ENCODE measurements at regions not wholly inside any gene's neighbourhood (a gene's known extent, or its start where the extent isn't known, plus 50 kb on each side); places are given as distances from the start of the nearest gene placed in this dataset.

DNA sequence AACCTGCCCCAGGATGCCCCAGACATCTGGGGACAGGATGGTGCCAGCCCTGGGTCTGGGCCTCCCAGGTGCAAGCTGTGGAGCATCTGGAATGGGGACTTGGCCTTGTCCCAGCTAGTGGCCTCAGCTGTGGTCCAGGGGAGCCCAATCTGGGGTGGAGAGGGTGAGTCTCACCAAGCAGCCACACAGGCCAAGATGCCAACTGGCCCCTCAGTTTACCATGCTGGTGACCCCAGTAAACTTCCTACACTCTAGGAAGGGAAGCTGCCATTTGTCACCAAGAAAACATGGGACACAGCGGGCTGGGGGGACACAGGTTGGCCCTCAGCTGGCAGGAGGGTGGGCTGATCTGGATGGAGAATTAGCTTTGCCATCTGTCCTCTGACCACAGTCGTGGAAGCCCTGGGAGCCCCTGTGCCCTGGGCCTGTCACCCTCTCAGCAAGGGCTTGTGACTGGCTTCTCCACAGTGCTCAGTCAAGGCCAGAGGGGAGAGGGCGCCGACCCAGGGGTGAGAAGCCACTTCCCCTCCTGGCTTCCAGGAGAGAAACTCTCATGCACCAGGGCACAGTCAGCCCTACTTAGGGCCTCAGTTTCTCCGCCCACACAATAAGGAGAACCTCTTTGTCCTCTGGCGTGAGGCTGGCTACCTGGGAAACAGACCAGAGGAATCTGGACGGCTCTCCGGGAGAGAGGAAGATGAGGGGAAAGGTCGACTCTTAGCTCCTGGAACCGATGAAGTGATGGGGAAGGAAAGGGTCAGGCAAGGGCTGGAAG lies 126.4 kb upstream of the SMURF2 start:
- Histone ChIP-seq H4K12ac (ENCODE audit: low read depth, low read length) (no peak overlapping the region), H3K4me2 (ENCODE audit: low read length) (no peak overlapping the region), H3K36me3 (ENCODE audit: control insufficient read depth in 1 of 2, insufficient read depth in 2 of 2, low read length in 2 of 2) (peaks cover 23% of the 10 kb centered on the region in 2 experiments), H3K9ac (ENCODE audit: low read length) (no peak overlapping the region), H4K8ac (ENCODE audit: low read depth, low read length) (no peak overlapping the region), H3K4me1 (ENCODE audit: control insufficient read depth in 1 of 2, insufficient read depth in 2 of 2, low read length in 2 of 2) (peaks cover 0 to 3% of the 10 kb centered on the region in 2 experiments), H2AFZ (ENCODE audit: insufficient read depth, low read length, poor library complexity) (no peak overlapping the region), H3K9me3 (ENCODE audit: insufficient read depth, low read depth, low read length) (no peaks in the 10 kb centered on the region), H2AK5ac (ENCODE audit: low read length) (no peak overlapping the region), H3K79me1 (ENCODE audit: low read length) (no peaks in the 10 kb centered on the region), H3K14ac (ENCODE audit: low read length) (no peak overlapping the region), H3K4ac (ENCODE audit: low read depth, low read length) (no peak overlapping the region), H4K91ac (ENCODE audit: low read depth, low read length) (no peak overlapping the region), H2BK5ac (ENCODE audit: low read depth, low read length, poor library complexity) (no peak overlapping the region), H3K27ac (ENCODE audit: low read depth, low read length) (no peak overlapping the region), H3K23ac (ENCODE audit: low read length) (no peak overlapping the region), H2BK120ac (ENCODE audit: insufficient read depth, low read length, poor library complexity) (no peak overlapping the region), H2BK12ac (ENCODE audit: low read length) (no peak overlapping the region), H3K4me3 (ENCODE audit: low read depth, low read length) (no peak overlapping the region), H3K27me3 (ENCODE audit: insufficient read depth, low read length) (no peaks in the 10 kb centered on the region), H3K18ac (ENCODE audit: low read length) (no peak overlapping the region), H3K79me2 (ENCODE audit: control insufficient read depth, insufficient read depth, low read length, poor library complexity) (no peaks in the 10 kb centered on the region)
- no peak for DNase-seq
- WGBS (ENCODE audit: extremely low coverage, insufficient coverage, insufficient read length): no CpG with 5 or more reads among the region's 10 CpGs

- Histone ChIP-seq H3K79me1 (ENCODE audit: low read length) (no peaks in the 10 kb centered on the region), H2BK5ac (ENCODE audit: low read depth, low read length, poor library complexity) (no peak overlapping the region), H2BK12ac (ENCODE audit: low read length) (no peak overlapping the region), H4K12ac (ENCODE audit: low read depth, low read length) (no peak overlapping the region), H3K9me3 (ENCODE audit: insufficient read depth, low read depth, low read length) (no peaks in the 10 kb centered on the region), H3K9ac (ENCODE audit: low read length) (no peak overlapping the region), H3K18ac (ENCODE audit: low read length) (no peak overlapping the region), H2AK5ac (ENCODE audit: low read length) (peak overlapping the region; percentile 19), H2BK120ac (ENCODE audit: insufficient read depth, low read length, poor library complexity) (no peak overlapping the region), H4K8ac (ENCODE audit: low read depth, low read length) (no peak overlapping the region), H3K79me2 (ENCODE audit: control insufficient read depth, insufficient read depth, low read length, poor library complexity) (no peaks in the 10 kb centered on the region), H4K91ac (ENCODE audit: low read depth, low read length) (no peak overlapping the region), H3K36me3 (ENCODE audit: control insufficient read depth in 1 of 2, insufficient read depth in 2 of 2, low read length in 2 of 2) (peaks cover 23% of the 10 kb centered on the region in 2 experiments), H3K4me1 (ENCODE audit: control insufficient read depth in 1 of 2, insufficient read depth in 2 of 2, low read length in 2 of 2) (peaks cover 0 to 3% of the 10 kb centered on the region in 2 experiments), H3K4me2 (ENCODE audit: low read length) (no peak overlapping the region), H3K14ac (ENCODE audit: low read length) (no peak overlapping the region), H3K27ac (ENCODE audit: low read depth, low read length) (no peak overlapping the region), H3K4ac (ENCODE audit: low read depth, low read length) (no peak overlapping the region), H2AFZ (ENCODE audit: insufficient read depth, low read length, poor library complexity) (no peak overlapping the region), H3K23ac (ENCODE audit: low read length) (no peak overlapping the region), H3K27me3 (ENCODE audit: insufficient read depth, low read length) (no peaks in the 10 kb centered on the region), H3K4me3 (ENCODE audit: low read depth, low read length) (no peak overlapping the region)
- WGBS (ENCODE audit: extremely low coverage, insufficient coverage, insufficient read length): no CpG with 5 or more reads among the region's 8 CpGs
- no peak for DNase-seq
Observed at GRCh38 chr17:64787921-64788271, 125.8 kb upstream of the SMURF2 start.

GRCh38 chr17:64787255-64787920 lies 125.3 kb upstream of the SMURF2 start:
- no peaks in the 10 kb centered on the region for H3K9me3 ChIP-seq (ENCODE audit: insufficient read depth, low read depth, low read length)
- WGBS (ENCODE audit: extremely low coverage, insufficient coverage, insufficient read length): no CpG with 5 or more reads among the region's 11 CpGs

DNA sequence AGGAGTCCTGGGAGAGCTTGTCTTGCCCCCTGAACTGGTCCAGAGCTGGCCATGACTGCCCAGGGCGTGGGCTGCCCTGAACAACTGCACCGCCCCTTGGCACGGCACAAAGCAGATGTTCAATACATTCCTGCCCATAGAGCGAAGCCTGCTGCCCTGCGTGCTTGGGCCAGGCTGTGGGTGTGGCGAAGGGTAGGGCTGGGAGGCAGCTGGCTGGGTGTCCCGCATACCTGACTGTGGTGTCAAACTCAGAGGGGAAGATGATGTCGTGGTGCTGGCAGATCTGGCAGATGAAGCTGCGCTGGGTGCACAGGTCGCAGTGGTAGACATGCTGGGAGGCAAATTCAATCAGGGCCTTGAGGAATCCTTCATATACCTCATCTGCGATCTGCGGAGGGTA lies 124.2 kb upstream of the SMURF2 start:
- Histone ChIP-seq H3K4ac (ENCODE audit: low read depth, low read length) (no peak overlapping the region), H3K14ac (ENCODE audit: low read length) (no peak overlapping the region), H4K12ac (ENCODE audit: low read depth, low read length) (no peak overlapping the region), H3K9ac (ENCODE audit: low read length) (no peak overlapping the region), H4K91ac (ENCODE audit: low read depth, low read length) (no peak overlapping the region), H2AK5ac (ENCODE audit: low read length) (no peak overlapping the region), H3K79me1 (ENCODE audit: low read length) (peaks cover 9% of the 10 kb centered on the region), H3K27me3 (ENCODE audit: insufficient read depth, low read length) (no peaks in the 10 kb centered on the region), H3K18ac (ENCODE audit: low read length) (no peak overlapping the region), H2BK12ac (ENCODE audit: low read length) (no peak overlapping the region), H2AFZ (ENCODE audit: insufficient read depth, low read length, poor library complexity) (no peak overlapping the region), H4K8ac (ENCODE audit: low read depth, low read length) (no peak overlapping the region), H3K23ac (ENCODE audit: low read length) (no peak overlapping the region), H2BK120ac (ENCODE audit: insufficient read depth, low read length, poor library complexity) (no peak overlapping the region), H2BK5ac (ENCODE audit: low read depth, low read length, poor library complexity) (no peak overlapping the region), H3K4me2 (ENCODE audit: low read length) (no peak overlapping the region), H3K27ac (ENCODE audit: low read depth, low read length) (no peak overlapping the region), H3K9me3 (ENCODE audit: insufficient read depth, low read depth, low read length) (no peaks in the 10 kb centered on the region), H3K4me3 (ENCODE audit: low read depth, low read length) (no peak overlapping the region), H3K36me3 (ENCODE audit: control insufficient read depth in 1 of 2, insufficient read depth in 2 of 2, low read length in 2 of 2) (peaks cover 15 to 16% of the 10 kb centered on the region in 2 experiments), H3K79me2 (ENCODE audit: control insufficient read depth, insufficient read depth, low read length, poor library complexity) (no peaks in the 10 kb centered on the region), H3K4me1 (ENCODE audit: control insufficient read depth in 1 of 2, insufficient read depth in 2 of 2, low read length in 2 of 2) (peaks cover 7 to 11% of the 10 kb centered on the region in 2 experiments)
- DNase-seq: peak in 1 of 2 donors; percentile 70
- no CpG with 5 or more reads among the region's 12 CpGs for WGBS (ENCODE audit: extremely low coverage, insufficient coverage, insufficient read length)

More at GRCh38 chr17:64787255-64787920, 125.3 kb upstream of the SMURF2 start:
- peaks cover 0 to 3% of the 10 kb centered on the region in 2 experiments for H3K4me1 ChIP-seq (ENCODE audit: control insufficient read depth in 1 of 2, insufficient read depth in 2 of 2, low read length in 2 of 2)
- H3K27ac ChIP-seq (ENCODE audit: low read depth, low read length): no peak overlapping the region
- no peak overlapping the region for H3K9ac ChIP-seq (ENCODE audit: low read length)
- H3K27me3 ChIP-seq (ENCODE audit: insufficient read depth, low read length): no peaks in the 10 kb centered on the region
- no peaks in the 10 kb centered on the region for H3K79me2 ChIP-seq (ENCODE audit: control insufficient read depth, insufficient read depth, low read length, poor library complexity)
- peak; percentile 78 to 90 for DNase-seq
- no peak overlapping the region for H2BK12ac ChIP-seq (ENCODE audit: low read length)
- no peak overlapping the region for H3K4me2 ChIP-seq (ENCODE audit: low read length)
- peaks cover 22 to 23% of the 10 kb centered on the region in 2 experiments for H3K36me3 ChIP-seq (ENCODE audit: control insufficient read depth in 1 of 2, insufficient read depth in 2 of 2, low read length in 2 of 2)
- H2BK120ac ChIP-seq (ENCODE audit: insufficient read depth, low read length, poor library complexity): no peak overlapping the region
- no peak overlapping the region for H4K91ac ChIP-seq (ENCODE audit: low read depth, low read length)
- H3K14ac ChIP-seq (ENCODE audit: low read length): no peak overlapping the region
- no peak overlapping the region for H2AFZ ChIP-seq (ENCODE audit: insufficient read depth, low read length, poor library complexity)
- H2BK5ac ChIP-seq (ENCODE audit: low read depth, low read length, poor library complexity): no peak overlapping the region
- H3K4ac ChIP-seq (ENCODE audit: low read depth, low read length): no peak overlapping the region
- no peak overlapping the region for H3K23ac ChIP-seq (ENCODE audit: low read length)
- H3K4me3 ChIP-seq (ENCODE audit: low read depth, low read length): no peak overlapping the region
- no peak overlapping the region for H4K8ac ChIP-seq (ENCODE audit: low read depth, low read length)
- no peak overlapping the region for H3K18ac ChIP-seq (ENCODE audit: low read length)
- no peaks in the 10 kb centered on the region for H3K79me1 ChIP-seq (ENCODE audit: low read length)
- H2AK5ac ChIP-seq (ENCODE audit: low read length): peak overlapping the region; percentile 19
- H4K12ac ChIP-seq (ENCODE audit: low read depth, low read length): no peak overlapping the region

Measured in trophoblast cell (in vitro differentiated cells and primary cell).